Loucy (cell line): ENCODE measurements at regions not wholly inside any gene's neighbourhood (a gene's known extent, or its start where the extent isn't known, plus 50 kb on each side); places are given as distances from the start of the nearest gene placed in this dataset.

ENCODE experiments used
- H2AFZ ChIP-seq: fragments of 200-600 bp; sonication (generic); 2 replicates; pipeline ENCODE4 v1.6.0; 2016; ENCODE audit warnings: antibody characterized with exemption, mild to moderate bottlenecking, low read length, moderate library complexity
- H3F3A ChIP-seq: fragments of 200-600 bp; 2 replicates; pipeline ENCODE4 v1.6.0; 2016; ENCODE audit warnings: antibody characterized with exemption, low read depth, mild to moderate bottlenecking
- H3K27me3 ChIP-seq: fragments of 200-600 bp; sonication (generic); 2 replicates; pipeline ENCODE4 v1.6.1; 2014; ENCODE audit warnings: low read length, mild to moderate bottlenecking; ENCODE audit not compliant: insufficient read depth, poor library complexity, severe bottlenecking
- H3K36me3 ChIP-seq: fragments of 200-600 bp; sonication (generic); 2 replicates; pipeline ENCODE4 v1.6.1; 2016; ENCODE audit warnings: low read length; ENCODE audit not compliant: insufficient read depth
- H3K4me1 ChIP-seq: fragments of 200-600 bp; sonication (generic); 2 replicates; pipeline ENCODE4 v1.5.1; 2014; ENCODE audit warnings: low read length, mild to moderate bottlenecking; ENCODE audit not compliant: insufficient read depth, poor library complexity, severe bottlenecking
- H3K4me2 ChIP-seq: fragments of 200-600 bp; sonication (generic); 2 replicates; pipeline ENCODE4 v1.6.0; 2014; ENCODE audit warnings: antibody characterized with exemption, low read length, low read depth, mild to moderate bottlenecking; ENCODE audit not compliant: poor library complexity, severe bottlenecking
- H3K4me3 ChIP-seq: fragments of 200-600 bp; sonication (generic); 2 replicates; pipeline ENCODE4 v1.5.1; 2014; ENCODE audit warnings: low read length, mild to moderate bottlenecking, mixed read lengths; ENCODE audit not compliant: poor library complexity, severe bottlenecking
- H3K79me2 ChIP-seq: fragments of 200-600 bp; sonication (generic); 2 replicates; pipeline ENCODE4 v1.6.1; 2014; ENCODE audit warnings: low read length; ENCODE audit not compliant: insufficient read depth
- H3K9ac ChIP-seq: fragments of 200-600 bp; sonication (generic); 2 replicates; pipeline ENCODE4 v1.6.0; 2014; ENCODE audit warnings: mild to moderate bottlenecking, low read depth, low read length, moderate library complexity; ENCODE audit not compliant: poor library complexity, severe bottlenecking
- H3K9me2 ChIP-seq: fragments of 200-600 bp; sonication (generic); replicated peaks from 2 replicates; pipeline ENCODE4 v1.6.1; 2016; ENCODE audit warnings: low read depth, low read length, mixed read lengths
- H3K9me3 ChIP-seq: fragments of 200-600 bp; sonication (generic); 2 replicates; pipeline ENCODE4 v1.6.1; 2014; ENCODE audit warnings: mild to moderate bottlenecking, antibody characterized with exemption, low read length, low read depth; ENCODE audit not compliant: insufficient read depth
- H4K20me1 ChIP-seq: fragments of 200-600 bp; sonication (generic); 2 replicates; pipeline ENCODE4 v1.6.0; 2014; ENCODE audit warnings: antibody characterized with exemption, low read length, mild to moderate bottlenecking; ENCODE audit not compliant: insufficient read depth, poor library complexity, severe bottlenecking
- EZH2phosphoT487 ChIP-seq: fragments of 200-600 bp; IDR thresholded peaks from 2 replicates; pipeline ENCODE4 v1.6.1; 2018; ENCODE audit warnings: antibody characterized with exemption, mild to moderate bottlenecking, moderate library complexity, borderline replicate concordance
- TF ChIP-seq, protein P1 (sequence below): fragments of 200-600 bp; sonication (generic); conservative IDR thresholded peaks from 2 replicates; pipeline ENCODE4 v1.5.1; 2014; ENCODE audit warnings: mild to moderate bottlenecking, antibody characterized with exemption, low read length

DNA sequence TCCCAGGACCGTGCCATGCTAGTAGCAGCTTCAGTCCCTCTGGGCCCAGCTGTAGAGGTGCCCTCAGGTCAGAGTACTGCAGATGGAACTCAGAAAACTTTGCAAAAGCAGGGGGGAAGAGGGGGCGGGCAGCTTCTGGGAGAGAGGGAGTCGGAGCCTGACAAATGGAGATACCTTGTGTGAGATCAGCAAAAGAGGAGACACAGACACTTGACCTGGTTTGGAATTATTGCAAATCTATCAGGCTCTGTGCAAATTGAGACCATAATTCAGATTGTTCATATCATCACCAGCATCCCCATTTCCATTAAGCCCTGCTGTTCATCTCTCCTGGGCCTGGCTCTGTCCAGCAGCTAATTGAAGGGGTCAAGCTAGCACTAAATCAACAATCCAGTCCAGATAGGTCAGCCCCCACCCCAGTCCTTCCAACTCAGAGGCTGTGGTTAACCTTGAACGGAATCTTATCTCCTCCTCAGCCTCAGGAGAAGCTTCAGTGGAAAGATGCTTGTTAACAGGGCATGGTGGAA lies 292.6 kb upstream of the PLET1 start:
- H3K4me3 ChIP-seq, result no peak overlapping the region
- no peak overlapping the region for H3K4me2 ChIP-seq
- no peaks in the 10 kb centered on the region for H3K9me3 ChIP-seq
- no peaks in the 10 kb centered on the region for H3K9me2 ChIP-seq
- no peak overlapping the region for H2AFZ ChIP-seq
- TF ChIP-seq EZH2phosphoT487, result no peak
- TF ChIP-seq, protein P1, sequence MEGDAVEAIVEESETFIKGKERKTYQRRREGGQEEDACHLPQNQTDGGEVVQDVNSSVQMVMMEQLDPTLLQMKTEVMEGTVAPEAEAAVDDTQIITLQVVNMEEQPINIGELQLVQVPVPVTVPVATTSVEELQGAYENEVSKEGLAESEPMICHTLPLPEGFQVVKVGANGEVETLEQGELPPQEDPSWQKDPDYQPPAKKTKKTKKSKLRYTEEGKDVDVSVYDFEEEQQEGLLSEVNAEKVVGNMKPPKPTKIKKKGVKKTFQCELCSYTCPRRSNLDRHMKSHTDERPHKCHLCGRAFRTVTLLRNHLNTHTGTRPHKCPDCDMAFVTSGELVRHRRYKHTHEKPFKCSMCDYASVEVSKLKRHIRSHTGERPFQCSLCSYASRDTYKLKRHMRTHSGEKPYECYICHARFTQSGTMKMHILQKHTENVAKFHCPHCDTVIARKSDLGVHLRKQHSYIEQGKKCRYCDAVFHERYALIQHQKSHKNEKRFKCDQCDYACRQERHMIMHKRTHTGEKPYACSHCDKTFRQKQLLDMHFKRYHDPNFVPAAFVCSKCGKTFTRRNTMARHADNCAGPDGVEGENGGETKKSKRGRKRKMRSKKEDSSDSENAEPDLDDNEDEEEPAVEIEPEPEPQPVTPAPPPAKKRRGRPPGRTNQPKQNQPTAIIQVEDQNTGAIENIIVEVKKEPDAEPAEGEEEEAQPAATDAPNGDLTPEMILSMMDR, result no peak
- no peaks in the 10 kb centered on the region for H3K79me2 ChIP-seq
- no peaks in the 10 kb centered on the region for H3K36me3 ChIP-seq
- no peaks in the 10 kb centered on the region for H3F3A ChIP-seq
- no peak overlapping the region for H3K9ac ChIP-seq
- no peaks in the 10 kb centered on the region for H3K4me1 ChIP-seq
- H3K27me3 ChIP-seq, result no peaks in the 10 kb centered on the region
- H4K20me1 ChIP-seq, result no peaks in the 10 kb centered on the region

DNA sequence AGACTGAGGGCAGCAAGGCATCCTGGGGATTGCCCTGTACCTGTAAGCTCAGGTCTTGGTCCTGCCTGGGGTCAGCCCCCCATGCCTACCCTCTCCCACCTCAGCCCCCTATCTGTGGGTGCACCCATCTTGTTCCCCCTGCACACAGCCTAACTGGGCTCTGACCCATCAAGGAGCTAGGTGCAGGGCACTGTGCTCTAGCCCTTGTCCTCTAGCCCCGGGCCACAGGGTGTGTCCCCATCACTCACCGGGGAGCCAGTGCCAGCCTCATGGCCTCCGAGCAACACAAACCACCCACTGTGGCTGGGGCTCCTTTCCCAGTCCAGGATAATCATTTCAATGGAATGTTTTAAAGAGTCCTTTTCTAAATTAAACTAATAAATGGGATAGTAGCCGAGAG lies 293.9 kb upstream of the PLET1 start:
- no peaks in the 10 kb centered on the region for H3K9me2 ChIP-seq
- no peaks in the 10 kb centered on the region for H3K4me1 ChIP-seq
- H3K4me3 ChIP-seq, result no peak overlapping the region
- no peak overlapping the region for H2AFZ ChIP-seq
- H3F3A ChIP-seq, result no peaks in the 10 kb centered on the region
- no peaks in the 10 kb centered on the region for H3K27me3 ChIP-seq
- no peaks in the 10 kb centered on the region for H3K9me3 ChIP-seq
- TF ChIP-seq, protein P1, result no peak
- no peak for TF ChIP-seq EZH2phosphoT487
- H3K9ac ChIP-seq, result no peak overlapping the region
- H3K79me2 ChIP-seq, result no peaks in the 10 kb centered on the region
- H4K20me1 ChIP-seq, result no peaks in the 10 kb centered on the region
- no peak overlapping the region for H3K4me2 ChIP-seq
- H3K36me3 ChIP-seq, result no peaks in the 10 kb centered on the region

DNA sequence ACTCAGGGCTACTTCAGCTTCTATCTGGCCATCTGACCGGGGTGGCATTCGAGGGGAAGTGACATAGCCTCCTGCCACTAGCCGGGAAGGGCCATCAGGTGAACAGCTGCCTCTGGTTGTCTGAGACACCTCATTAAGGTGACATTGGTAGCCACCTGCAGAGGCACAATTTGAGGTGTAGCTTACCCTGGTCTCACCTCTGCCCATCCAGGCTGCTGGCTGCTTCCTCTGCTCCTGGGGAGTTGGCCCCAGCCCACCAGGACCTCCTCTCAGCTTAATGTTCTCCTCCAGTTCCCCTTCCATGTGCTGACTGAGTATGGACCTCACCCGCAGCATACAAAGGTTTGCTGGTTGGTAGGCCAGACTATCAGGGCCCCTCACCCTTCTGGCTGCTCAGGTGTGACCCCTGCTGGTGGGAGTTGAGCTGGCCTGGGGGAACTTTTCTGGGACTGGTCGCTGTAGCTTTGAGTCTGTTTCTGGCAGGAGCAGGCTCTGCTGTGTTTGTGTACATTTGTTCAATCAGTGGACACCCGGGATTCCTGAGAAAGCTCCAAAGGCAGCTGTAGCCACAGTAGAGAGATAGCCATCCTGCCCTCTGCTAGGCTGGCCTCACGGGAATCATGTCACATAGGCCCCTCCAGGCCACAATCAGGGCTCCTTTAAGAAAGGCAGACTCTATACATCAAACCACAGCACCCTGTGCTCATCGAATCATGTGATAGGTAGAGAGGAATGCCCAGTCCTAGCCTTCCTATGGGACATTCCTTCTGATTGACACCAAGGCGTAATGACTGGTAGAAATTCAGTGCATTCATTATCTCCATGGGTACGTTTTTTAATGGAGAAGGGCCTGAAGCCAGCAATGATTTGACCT lies 295.1 kb upstream of the PLET1 start:
- Histone ChIP-seq H2AFZ (peak overlapping the region; percentile 11; the same call in 1 of the 2 replicates), H3K4me2 (no peak overlapping the region), H4K20me1 (no peaks in the 10 kb centered on the region), H3K4me3 (no peak overlapping the region), H3K36me3 (no peaks in the 10 kb centered on the region), H3K79me2 (no peaks in the 10 kb centered on the region), H3K4me1 (no peaks in the 10 kb centered on the region), H3K9me2 (no peaks in the 10 kb centered on the region), H3K27me3 (no peaks in the 10 kb centered on the region), H3K9ac (no peak overlapping the region), H3F3A (no peaks in the 10 kb centered on the region), H3K9me3 (no peaks in the 10 kb centered on the region)
- TF ChIP-seq EZH2phosphoT487, result no peak
- TF ChIP-seq, protein P1, result peak; percentile 95
